GM19240 (cell line): ENCODE measurements at regions not wholly inside any gene's neighbourhood (a gene's known extent, or its start where the extent isn't known, plus 50 kb on each side); places are given as distances from the start of the nearest gene placed in this dataset.

Source experiments
- DNase-seq: peaks from one replicate; pipeline ENCODE4 v3.0.0; 2011; ENCODE audit warnings: low spot score; ENCODE audit not compliant: insufficient read length

- DNase-seq: no peak
These were observed 50.5 kb upstream of the DLX2 start for GRCh38 chr2:172153156-172153555.

DNA sequence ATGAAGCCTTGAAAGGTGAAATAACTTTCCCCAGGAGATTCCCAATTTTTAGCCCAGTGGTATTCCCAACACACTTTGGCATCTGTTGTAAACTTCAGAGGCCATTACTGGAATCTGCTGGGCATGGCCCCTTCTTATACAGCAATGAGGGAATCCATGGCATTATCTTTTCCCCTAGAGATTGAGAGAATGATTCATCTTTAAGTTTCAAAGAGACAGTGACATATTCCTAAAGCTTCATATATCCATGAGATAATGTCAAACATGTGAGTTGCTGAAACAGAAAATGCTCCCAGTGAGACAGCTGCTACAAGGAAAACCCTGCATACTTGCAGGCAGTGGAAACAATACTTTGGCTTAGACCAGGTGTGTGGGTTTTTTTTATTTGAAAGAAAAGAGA is 51.1 kb upstream of the DLX2 start:
- no peak for DNase-seq

- DNase-seq: no peak
These were observed 53.1 kb upstream of the DLX2 start for GRCh38 chr2:172155752-172156151.

DNA sequence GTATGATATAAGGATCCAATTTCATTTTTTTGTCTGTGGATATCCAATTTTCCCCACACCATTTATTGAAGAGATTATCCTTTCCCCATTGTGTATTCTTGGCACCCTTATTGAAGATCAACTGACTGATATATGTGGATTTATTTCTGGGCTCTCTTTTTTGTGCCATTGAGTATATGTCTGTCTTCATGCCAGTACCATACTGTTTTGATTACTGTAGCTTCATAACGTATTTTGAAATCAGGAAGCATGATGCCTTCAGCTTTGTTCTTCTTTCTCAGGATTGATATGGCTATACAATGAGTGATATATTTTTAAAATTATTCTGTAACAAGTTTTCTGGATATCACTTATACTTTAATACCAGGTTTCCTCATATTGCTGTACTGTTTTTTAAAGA is 58.1 kb upstream of the DLX2 start:
- no peak for DNase-seq

DNA sequence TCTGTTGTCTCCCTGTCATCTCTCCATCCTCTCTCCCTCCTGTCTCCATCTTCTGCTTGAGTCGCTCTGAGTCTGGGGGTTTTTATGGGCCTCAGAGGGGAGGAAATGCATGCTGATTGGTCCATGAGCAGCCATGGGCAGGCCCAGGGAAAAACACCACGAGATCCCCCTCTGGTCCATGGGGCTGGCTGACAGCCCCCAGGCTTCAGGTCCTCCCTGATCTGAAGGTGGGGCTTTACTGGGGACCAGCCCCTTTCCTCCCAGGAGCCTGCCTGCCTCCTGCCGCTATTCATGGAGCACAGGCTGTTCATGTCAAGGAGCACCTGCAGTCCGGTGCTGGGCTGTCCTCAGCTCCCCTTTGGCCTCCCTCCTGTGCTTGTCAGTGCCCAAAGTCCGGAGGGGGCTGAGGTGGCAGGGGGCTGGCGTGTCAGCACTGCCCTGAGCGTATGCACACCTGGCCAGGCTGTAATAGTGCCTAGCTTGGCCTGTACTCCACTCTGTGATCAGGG is 59.6 kb upstream of the DLX2 start:
- no peak for DNase-seq

DNA sequence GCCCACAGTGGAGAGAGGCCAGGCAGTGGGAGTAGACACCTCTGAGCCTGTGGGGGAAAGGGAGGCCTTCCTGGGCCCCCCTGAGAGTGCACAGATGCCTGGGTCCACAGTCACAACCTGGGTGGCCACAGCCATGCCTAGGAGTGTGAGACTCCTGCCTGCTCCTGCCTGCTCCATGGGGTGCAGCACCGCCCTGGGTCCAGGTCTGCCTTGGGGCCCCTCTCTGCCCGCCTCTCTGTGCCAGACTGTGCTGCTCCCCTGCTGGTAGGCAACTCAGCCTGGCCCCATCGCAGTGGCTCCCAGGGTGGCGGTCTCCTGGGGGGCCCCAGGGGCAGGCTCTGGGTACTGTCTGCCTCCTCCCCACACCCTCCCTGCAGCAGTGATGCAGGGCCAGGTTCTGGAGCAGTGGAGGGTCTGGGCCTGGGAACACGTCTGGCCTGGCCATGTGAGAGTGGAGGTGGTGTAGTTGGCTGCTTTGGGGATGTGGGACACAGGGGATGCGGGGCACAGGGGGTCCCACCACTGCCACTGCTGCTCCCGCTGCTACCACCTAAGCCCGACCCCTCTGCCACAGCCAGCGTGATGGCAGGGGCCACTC is 60.1 kb upstream of the DLX2 start:
- no peak for DNase-seq

- no peak for DNase-seq
These were observed 66.2 kb upstream of the DLX2 start for GRCh38 chr2:172168917-172169346.

GRCh38 chr2:172169611-172170010 is 66.9 kb upstream of the DLX2 start:
- no peak for DNase-seq

- peak; percentile 14 for DNase-seq
These were observed 69.9 kb upstream of the DLX2 start for GRCh38 chr2:172172513-172173173.

GRCh38 chr2:172173174-172173706 is 70.5 kb upstream of the DLX2 start:
- DNase-seq: no peak

GRCh38 chr2:172177581-172177980 is 74.9 kb upstream of the DLX2 start:
- no peak for DNase-seq

DNA sequence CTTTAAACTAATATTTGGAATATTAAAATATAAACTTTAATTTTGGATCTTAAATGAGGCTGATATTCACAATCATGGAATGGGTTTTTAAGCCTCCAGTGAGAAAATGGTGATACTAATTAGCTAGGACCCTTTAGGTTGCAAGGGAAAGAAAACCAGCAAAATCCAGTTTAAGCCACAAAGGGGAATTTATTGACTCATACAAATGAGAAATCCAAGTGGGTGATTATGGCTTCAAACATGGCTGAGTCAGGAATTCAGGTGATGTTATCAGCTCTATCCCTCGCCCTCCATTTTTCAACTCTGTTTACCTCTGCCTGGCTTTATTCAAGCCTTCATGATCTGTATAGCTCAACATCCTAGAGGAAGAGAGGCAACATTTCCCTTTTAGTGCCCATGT is 75.3 kb upstream of the DLX2 start:
- DNase-seq: no peak

GRCh38 chr2:172179045-172179701 is 76.5 kb upstream of the DLX2 start:
- DNase-seq: no peak

DNA sequence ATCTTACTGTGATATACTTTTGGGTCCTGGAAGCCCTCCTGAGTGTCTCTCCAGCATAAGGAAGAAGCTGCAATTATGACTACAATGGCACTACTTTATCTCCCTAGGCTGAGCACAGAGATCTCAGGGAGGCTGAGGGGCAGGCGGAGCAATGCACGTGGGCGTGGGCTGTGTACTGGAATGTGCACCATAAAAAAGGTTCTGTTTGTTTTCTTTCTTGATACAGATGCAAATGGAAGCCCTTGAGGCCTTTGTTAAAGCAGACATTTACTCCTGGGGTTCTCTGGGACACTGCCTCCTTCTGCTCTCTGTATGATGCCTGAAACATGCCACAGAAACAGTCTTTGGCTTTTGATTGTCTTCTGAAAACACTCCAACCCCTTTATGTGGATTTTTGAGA is 79.1 kb upstream of the DLX2 start:
- no peak for DNase-seq

GRCh38 chr2:172182624-172183023 is 79.9 kb upstream of the DLX2 start:
- no peak for DNase-seq

- DNase-seq: no peak
These were observed 90.8 kb upstream of the DLX2 start for GRCh38 chr2:172193331-172194089.

DNA sequence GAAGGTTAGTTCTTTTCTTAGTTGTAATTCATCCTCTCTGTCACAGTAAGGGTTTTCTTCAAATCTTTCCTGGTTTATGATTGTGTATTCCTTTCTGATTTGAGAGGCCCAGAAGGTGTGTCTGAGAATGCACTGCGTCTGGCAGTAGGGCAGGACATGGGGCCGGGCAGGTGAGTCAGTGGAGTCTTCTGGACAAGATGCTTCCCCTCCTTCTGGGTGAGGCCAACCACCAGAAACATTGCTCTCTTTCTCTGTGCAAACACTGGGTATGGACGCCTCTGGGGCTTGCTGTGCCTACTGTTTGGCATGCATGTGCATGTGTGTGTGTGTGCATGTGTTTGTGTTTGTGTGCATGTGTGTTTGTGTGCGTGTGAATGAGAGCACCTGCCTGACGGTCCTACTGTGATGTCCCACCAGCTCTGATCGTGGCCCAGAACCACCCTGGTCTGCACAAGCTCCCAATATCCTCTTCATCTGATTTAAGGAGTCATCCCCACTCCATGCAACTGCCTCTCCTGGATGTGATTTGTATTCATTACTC is 93.2 kb upstream of the DLX2 start:
- no peak for DNase-seq

GRCh38 chr2:172196768-172197431 is 94.2 kb upstream of the DLX2 start:
- DNase-seq: no peak

- no peak for DNase-seq
These were observed 95.7 kb upstream of the DLX2 start for GRCh38 chr2:172198361-172198760.

GRCh38 chr2:172198908-172199307 is 96.2 kb upstream of the DLX2 start:
- no peak for DNase-seq
